ENCODE measurements at regions not wholly inside any gene's neighbourhood (a gene's known extent, or its start where the extent isn't known, plus 50 kb on each side); places are given as distances from the start of the nearest gene placed in this dataset.

DNA sequence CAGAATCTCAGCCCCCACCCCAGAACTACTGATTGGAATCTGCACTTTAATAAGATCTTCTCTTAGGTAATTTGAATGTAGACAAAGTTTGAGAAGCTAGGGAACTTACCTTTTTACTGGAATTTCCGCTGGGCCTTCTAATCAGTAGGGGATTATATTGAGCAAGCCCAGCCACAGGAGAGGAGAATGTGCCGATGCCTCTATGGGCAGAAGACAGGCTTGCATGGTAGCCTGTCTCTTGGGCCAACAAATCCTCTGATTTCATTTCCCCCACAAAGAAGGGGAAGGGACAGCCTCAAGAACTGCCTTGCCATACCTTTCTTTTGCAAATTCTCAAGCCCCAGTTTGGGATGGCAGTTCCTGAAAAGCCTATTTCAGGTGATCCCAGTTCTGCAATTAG is 163.4 kb upstream of the BDNF start:
- H3K36me3 ChIP-seq (ENCODE audit: control insufficient read depth, insufficient read depth, low read length): no peaks in the 10 kb centered on the region
- POLR2A ChIA-PET: no interaction called here
- no peak overlapping the region for H3K27ac ChIP-seq (ENCODE audit: low read length)
- ATAC-seq: no peak
- in situ Hi-C loops (cut with HindIII; ENCODE audit: low pct_unique_long_range_greater_than_20kb, low sequenced_read_pairs) (no loop called here), intact Hi-C loops (cut with micrococcal nuclease; ENCODE audit: unreplicated experiment) (no loop called here)
- CTCF ChIA-PET: no interaction called here
- TF ChIP-seq POLR2AphosphoS5 (IDR thresholded peaks at IDR 0.05; ENCODE audit: low read depth, low read length) (no peak), CTCF (IDR thresholded peaks at IDR 0.05) (no peak), TCF7L2 (IDR thresholded peaks at IDR 0.05; ENCODE audit: low read depth, low read length) (no peak), SIN3A (IDR thresholded peaks at IDR 0.05; ENCODE audit: borderline replicate concordance, insufficient read depth, low read depth, low read length) (no peak), REST (IDR thresholded peaks at IDR 0.05; ENCODE audit: insufficient read depth in 1 of 2, low read depth in 2 of 2, low read length in 1 of 2) (no peak)
- H3K4me1 ChIP-seq (ENCODE audit: control insufficient read depth, insufficient read depth, low read length): no peaks in the 10 kb centered on the region
- H3K4me3 ChIP-seq (ENCODE audit: low read depth in 2 of 2, low read length in 2 of 2): no peak overlapping the region
- H3K27me3 ChIP-seq (ENCODE audit: control insufficient read depth, insufficient read depth, low read length): no peaks in the 10 kb centered on the region
- no TSS peak for BruUV-seq (replicated peaks)
- DNase-seq (ENCODE audit: low read depth, low spot score): no peak
- no peaks in the 10 kb centered on the region for H3K9me3 ChIP-seq (ENCODE audit: control insufficient read depth, insufficient read depth, low read depth, low read length)

DNA sequence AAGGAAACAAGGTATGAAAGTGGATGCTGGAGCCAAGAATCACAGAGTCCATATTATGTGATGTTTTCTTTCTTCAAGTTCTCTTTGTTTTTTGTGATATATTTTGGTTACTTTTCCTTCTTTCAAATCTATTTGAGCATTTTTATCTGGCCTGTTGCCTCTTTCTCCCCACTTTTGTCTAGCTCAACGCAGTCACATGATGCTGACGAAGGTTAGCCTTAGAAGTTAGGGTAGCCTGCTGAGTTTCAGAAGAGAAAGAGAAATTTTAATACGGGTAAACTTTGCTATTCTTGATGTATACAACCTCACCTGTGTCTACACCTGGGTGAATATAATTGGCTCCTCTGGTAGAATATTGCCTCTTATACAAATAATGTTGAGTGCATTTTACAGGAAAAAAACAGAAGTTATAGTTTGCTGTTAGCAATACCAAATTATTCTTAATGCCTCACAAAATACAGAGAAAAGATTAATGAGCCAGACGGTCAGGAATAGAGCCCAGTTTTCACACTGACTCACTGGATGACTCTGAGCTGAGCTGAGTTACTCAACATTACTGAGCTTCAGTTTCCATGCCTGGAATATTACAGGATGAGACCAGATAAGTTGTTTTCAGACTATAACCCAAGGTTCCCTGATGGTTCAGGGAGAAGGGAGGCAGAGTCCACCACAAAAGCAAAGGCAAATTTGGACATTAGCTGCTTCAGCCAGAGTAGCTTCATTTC is 161.6 kb upstream of the BDNF start:
- intact Hi-C loops (cut with micrococcal nuclease; ENCODE audit: unreplicated experiment): no loop called here
- CTCF ChIA-PET: no interaction called here
- Histone ChIP-seq H3K36me3 (ENCODE audit: control insufficient read depth, insufficient read depth, low read length) (no peaks in the 10 kb centered on the region), H3K4me1 (ENCODE audit: control insufficient read depth, insufficient read depth, low read length) (no peaks in the 10 kb centered on the region), H3K9me3 (ENCODE audit: control insufficient read depth, insufficient read depth, low read depth, low read length) (no peaks in the 10 kb centered on the region), H3K27me3 (ENCODE audit: control insufficient read depth, insufficient read depth, low read length) (no peaks in the 10 kb centered on the region), H3K4me3 (ENCODE audit: low read depth in 2 of 2, low read length in 2 of 2) (no peak overlapping the region), H3K27ac (ENCODE audit: low read length) (no peak overlapping the region)
- in situ Hi-C loops (cut with HindIII; ENCODE audit: low pct_unique_long_range_greater_than_20kb, low sequenced_read_pairs): no loop called here
- BruUV-seq (replicated peaks): no TSS peak
- no peak for ATAC-seq
- POLR2A ChIA-PET: no interaction called here
- no peak for DNase-seq (ENCODE audit: low read depth, low spot score)
- TF ChIP-seq POLR2AphosphoS5 (IDR thresholded peaks at IDR 0.05; ENCODE audit: low read depth, low read length) (no peak), TCF7L2 (IDR thresholded peaks at IDR 0.05; ENCODE audit: low read depth, low read length) (no peak), SIN3A (IDR thresholded peaks at IDR 0.05; ENCODE audit: borderline replicate concordance, insufficient read depth, low read depth, low read length) (no peak), REST (IDR thresholded peaks at IDR 0.05; ENCODE audit: insufficient read depth in 1 of 2, low read depth in 2 of 2, low read length in 1 of 2) (no peak), CTCF (IDR thresholded peaks at IDR 0.05) (no peak)
